Ishikawa (cell line): ENCODE measurements at regions not wholly inside any gene's neighbourhood (a gene's known extent, or its start where the extent isn't known, plus 50 kb on each side); places are given as distances from the start of the nearest gene placed in this dataset.

Experiments
- CEBPB ChIP-seq: IDR thresholded peaks from 2 replicates; pipeline ENCODE4 v1.6.1; 2012
- CREB1 ChIP-seq: IDR thresholded peaks from 2 replicates; pipeline ENCODE4 v1.6.1; 2012; ENCODE audit warnings: low read depth
- EGR1 ChIP-seq: IDR thresholded peaks from 2 replicates; pipeline ENCODE4 v1.6.1; 2012
- EP300 ChIP-seq: IDR thresholded peaks from 2 replicates; pipeline ENCODE4 v1.6.1; 2012; ENCODE audit warnings: borderline replicate concordance
- FOXM1 ChIP-seq: IDR thresholded peaks from 2 replicates; pipeline ENCODE4 v1.6.1; 2012; ENCODE audit warnings: low read depth, borderline replicate concordance
- NFIC ChIP-seq: IDR thresholded peaks from 2 replicates; pipeline ENCODE4 v1.6.1; 2012
- RAD21 ChIP-seq: IDR thresholded peaks from 2 replicates; pipeline ENCODE4 v1.6.1; 2012; ENCODE audit warnings: low read depth
- TAF1 ChIP-seq: IDR thresholded peaks from 2 replicates; pipeline ENCODE4 v1.6.1; 2012; ENCODE audit warnings: low read depth, mild to moderate bottlenecking
- TCF12 ChIP-seq: IDR thresholded peaks from 2 replicates; pipeline ENCODE4 v1.6.1; 2012; ENCODE audit warnings: low read depth
- TEAD4 ChIP-seq: IDR thresholded peaks from 2 replicates; pipeline ENCODE4 v1.6.1; 2012
- YY1 ChIP-seq: IDR thresholded peaks from 2 replicates; pipeline ENCODE4 v1.6.1; 2012; ENCODE audit warnings: low read depth
- ZBTB7A ChIP-seq: IDR thresholded peaks from 2 replicates; pipeline ENCODE4 v1.6.1; 2012; ENCODE audit warnings: low read depth
- TF ChIP-seq, protein P1 (sequence below): IDR thresholded peaks from 2 replicates; pipeline ENCODE4 v1.6.1; 2012; ENCODE audit warnings: low read depth, mild to moderate bottlenecking
- TF ChIP-seq, protein P2 (sequence below): IDR thresholded peaks from 2 replicates; pipeline ENCODE4 v1.6.1; 2012
- TF ChIP-seq, protein P3 (sequence below): IDR thresholded peaks from 2 replicates; pipeline ENCODE4 v1.6.1; 2012

DNA sequence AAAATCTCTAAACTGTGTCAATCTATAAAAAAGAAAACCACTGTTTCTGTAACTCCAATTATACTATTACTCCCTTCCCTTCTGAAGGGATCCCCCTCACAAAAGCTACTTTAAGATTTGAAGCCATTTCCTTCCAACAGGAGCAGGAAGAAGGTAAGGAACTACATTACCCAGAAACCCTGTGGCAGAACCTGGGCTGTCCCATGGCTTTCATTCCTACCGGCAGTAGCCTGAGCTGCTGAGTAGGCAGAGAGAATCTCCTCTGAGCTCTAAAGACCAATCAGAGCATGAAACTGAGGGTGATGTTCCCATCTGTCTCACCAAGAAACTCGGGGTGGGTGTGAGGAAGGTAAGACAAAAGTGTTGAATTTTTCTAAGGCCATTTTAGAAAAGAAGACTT lies 108.0 kb upstream of the LRFN2 start:
- no peak for TF ChIP-seq CEBPB
- no peak for TF ChIP-seq EGR1
- TF ChIP-seq, protein P1, sequence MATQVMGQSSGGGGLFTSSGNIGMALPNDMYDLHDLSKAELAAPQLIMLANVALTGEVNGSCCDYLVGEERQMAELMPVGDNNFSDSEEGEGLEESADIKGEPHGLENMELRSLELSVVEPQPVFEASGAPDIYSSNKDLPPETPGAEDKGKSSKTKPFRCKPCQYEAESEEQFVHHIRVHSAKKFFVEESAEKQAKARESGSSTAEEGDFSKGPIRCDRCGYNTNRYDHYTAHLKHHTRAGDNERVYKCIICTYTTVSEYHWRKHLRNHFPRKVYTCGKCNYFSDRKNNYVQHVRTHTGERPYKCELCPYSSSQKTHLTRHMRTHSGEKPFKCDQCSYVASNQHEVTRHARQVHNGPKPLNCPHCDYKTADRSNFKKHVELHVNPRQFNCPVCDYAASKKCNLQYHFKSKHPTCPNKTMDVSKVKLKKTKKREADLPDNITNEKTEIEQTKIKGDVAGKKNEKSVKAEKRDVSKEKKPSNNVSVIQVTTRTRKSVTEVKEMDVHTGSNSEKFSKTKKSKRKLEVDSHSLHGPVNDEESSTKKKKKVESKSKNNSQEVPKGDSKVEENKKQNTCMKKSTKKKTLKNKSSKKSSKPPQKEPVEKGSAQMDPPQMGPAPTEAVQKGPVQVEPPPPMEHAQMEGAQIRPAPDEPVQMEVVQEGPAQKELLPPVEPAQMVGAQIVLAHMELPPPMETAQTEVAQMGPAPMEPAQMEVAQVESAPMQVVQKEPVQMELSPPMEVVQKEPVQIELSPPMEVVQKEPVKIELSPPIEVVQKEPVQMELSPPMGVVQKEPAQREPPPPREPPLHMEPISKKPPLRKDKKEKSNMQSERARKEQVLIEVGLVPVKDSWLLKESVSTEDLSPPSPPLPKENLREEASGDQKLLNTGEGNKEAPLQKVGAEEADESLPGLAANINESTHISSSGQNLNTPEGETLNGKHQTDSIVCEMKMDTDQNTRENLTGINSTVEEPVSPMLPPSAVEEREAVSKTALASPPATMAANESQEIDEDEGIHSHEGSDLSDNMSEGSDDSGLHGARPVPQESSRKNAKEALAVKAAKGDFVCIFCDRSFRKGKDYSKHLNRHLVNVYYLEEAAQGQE: no peak
- TF ChIP-seq, protein P2, sequence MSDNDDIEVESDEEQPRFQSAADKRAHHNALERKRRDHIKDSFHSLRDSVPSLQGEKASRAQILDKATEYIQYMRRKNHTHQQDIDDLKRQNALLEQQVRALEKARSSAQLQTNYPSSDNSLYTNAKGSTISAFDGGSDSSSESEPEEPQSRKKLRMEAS: no peak
- TF ChIP-seq TCF12: no peak
- TF ChIP-seq RAD21: no peak
- TF ChIP-seq CREB1: no peak
- no peak for TF ChIP-seq TAF1
- no peak for TF ChIP-seq TEAD4

DNA sequence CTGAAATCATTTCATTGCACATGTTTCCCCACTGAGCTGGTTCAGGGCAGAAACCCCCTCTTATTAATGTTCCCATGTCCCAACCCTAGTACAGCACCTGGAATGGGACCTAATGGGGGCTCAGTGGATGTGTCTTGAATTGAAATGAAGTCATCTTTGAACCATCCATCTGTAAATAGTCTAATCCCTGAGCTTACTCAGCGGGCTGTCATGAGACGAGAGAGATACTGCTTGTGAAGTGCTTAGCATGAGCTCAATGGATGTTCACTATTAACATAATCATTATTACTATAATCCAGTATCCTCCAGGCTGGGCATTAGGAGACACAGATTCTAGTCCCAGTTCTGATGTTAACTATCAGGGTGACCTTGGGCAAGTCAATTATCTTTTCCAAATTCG lies 106.6 kb upstream of the LRFN2 start:
- TF ChIP-seq TCF12: no peak
- TF ChIP-seq, protein P2: no peak

DNA sequence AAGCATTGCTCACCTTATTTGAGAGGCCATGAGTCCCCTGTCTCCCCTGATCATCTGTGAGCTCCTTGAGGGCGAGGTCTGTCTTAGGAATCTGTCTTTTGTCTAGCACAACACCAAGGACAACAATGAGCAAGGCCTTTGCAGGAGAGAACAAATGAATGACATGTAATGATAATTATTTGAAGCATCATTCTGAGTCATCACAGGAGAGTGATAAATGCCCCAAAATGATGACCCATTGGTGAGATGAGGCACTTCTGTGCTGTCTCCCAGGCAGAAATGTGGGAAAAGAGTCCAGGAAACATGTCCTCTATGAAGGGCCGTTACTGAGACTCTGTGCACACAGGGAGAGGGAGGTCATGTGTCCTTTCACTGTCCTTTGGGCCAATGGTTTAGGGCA lies 105.2 kb upstream of the LRFN2 start:
- TF ChIP-seq, protein P2: no peak
- TF ChIP-seq YY1 (no peak), EGR1 (no peak), ZBTB7A (no peak), TCF12 (no peak)

DNA sequence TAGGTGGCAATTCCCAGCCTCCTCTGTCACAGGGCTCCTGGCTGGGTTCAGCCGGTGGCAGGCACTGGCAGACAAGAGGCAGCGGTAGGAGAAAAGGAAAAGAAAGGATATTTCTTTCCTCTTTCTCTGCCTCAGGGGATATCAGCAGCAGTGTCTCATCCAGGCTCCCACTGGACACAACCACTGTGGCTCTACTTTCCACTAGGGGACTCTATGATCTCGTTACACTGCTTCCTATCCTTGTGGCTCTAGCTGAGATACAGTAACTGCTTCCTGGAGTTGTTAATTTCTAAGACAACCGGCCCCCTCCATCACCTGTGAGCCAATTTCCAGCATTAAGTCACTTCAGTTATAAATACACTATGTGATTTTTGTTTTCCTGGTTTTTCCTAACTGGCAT lies 102.0 kb upstream of the LRFN2 start:
- TF ChIP-seq YY1 (no peak), CEBPB (no peak), CREB1 (no peak), TEAD4 (no peak), RAD21 (no peak), FOXM1 (no peak), TAF1 (no peak), EGR1 (no peak)
- TF ChIP-seq, protein P3, sequence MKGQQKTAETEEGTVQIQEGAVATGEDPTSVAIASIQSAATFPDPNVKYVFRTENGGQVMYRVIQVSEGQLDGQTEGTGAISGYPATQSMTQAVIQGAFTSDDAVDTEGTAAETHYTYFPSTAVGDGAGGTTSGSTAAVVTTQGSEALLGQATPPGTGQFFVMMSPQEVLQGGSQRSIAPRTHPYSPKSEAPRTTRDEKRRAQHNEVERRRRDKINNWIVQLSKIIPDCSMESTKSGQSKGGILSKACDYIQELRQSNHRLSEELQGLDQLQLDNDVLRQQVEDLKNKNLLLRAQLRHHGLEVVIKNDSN: no peak
- TF ChIP-seq, protein P1: no peak

DNA sequence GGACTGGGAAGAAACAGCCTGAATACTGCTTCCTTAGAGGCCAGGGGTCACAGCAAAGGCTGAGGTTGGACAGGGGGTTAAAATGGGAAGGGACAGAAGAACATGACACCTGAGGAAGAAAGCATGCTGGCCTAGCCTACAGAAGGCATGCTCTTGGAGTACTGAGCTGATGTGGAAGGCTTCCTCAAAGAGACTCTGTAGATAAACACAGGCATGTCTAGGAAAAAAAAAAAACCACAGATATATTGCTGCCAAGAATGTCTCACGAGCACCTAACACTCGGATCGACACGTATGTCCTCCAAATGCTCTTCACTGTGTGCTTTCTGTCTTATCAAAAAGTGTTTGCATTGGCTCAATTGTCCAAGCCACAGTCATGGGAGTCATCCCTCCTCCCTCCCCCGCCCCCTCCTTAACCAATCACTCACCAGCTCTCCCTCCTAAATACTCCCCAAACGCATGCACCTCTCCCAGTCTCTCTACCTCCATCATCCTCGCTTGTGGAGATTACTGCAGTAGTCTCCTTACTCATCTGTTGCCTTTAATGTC lies 101.1 kb upstream of the LRFN2 start:
- no peak for TF ChIP-seq YY1
- TF ChIP-seq, protein P2: no peak
- TF ChIP-seq RAD21: no peak
- TF ChIP-seq TEAD4: no peak
- TF ChIP-seq ZBTB7A: no peak

DNA sequence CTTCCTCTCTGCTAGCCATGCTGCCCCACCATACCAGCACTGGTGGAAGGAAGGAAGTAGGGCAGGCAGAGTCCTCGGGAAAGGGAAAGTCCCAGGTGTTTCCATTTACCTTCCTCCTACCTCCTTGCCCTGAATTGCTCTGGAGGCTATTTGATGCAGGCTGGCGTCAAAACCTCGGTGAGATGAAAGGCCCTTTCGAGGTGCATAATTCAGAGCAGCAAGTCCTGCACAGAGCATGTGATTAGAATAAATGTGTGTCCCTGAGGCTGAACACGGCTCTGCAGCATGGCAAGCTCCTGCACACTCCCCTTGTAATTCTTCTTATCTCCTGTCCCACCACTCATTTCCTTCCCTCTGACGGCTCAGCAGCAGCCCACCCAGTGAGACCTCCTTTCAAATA lies 98.7 kb upstream of the LRFN2 start:
- no peak for TF ChIP-seq EP300
- no peak for TF ChIP-seq TEAD4
- no peak for TF ChIP-seq TAF1
- TF ChIP-seq ZBTB7A: no peak
- TF ChIP-seq CEBPB: no peak
- TF ChIP-seq TCF12: no peak
- TF ChIP-seq, protein P2: no peak
- no peak for TF ChIP-seq FOXM1
- no peak for TF ChIP-seq NFIC
- TF ChIP-seq RAD21: no peak
- TF ChIP-seq, protein P1: no peak
- TF ChIP-seq CREB1: no peak
- TF ChIP-seq EGR1: no peak
- no peak for TF ChIP-seq YY1
- TF ChIP-seq, protein P3: no peak
